ENCODE measurements at regions not wholly inside any gene's neighbourhood (a gene's known extent, or its start where the extent isn't known, plus 50 kb on each side); places are given as distances from the start of the nearest gene placed in this dataset.
"Not testable (repeated sequence)": the region's sequence is repeated elsewhere in the genome, so short reads cannot be mapped to it uniquely, and the experiment has no call there.

GRCh38 chrX:13188731-13189309, 131.0 kb downstream of the ATXN3L start:
- Histone ChIP-seq H3K79me2 (ENCODE audit: low read length) (no peaks in the 10 kb centered on the region), H2AFZ (ENCODE audit: low read length) (no peak overlapping the region), H3K9ac (ENCODE audit: low read length) (no peak overlapping the region), H4K20me1 (ENCODE audit: insufficient read depth, low read depth, low read length) (no peaks in the 10 kb centered on the region), H3K27me3 (ENCODE audit: low read length) (no peaks in the 10 kb centered on the region), H3K27ac (ENCODE audit: low read length) (no peak overlapping the region), H3K4me3 (ENCODE audit: low read length) (no peak overlapping the region), H3K36me3 (ENCODE audit: insufficient read depth, low read length) (no peaks in the 10 kb centered on the region), H3K9me3 (ENCODE audit: low read length) (no peaks in the 10 kb centered on the region), H3K4me2 (ENCODE audit: low read depth, low read length, poor library complexity, severe bottlenecking) (no peak overlapping the region), H3K4me1 (ENCODE audit: low read length) (no peaks in the 10 kb centered on the region), H3K9me2 (replicated peaks; ENCODE audit: insufficient read depth, low read length) (no peaks in the 10 kb centered on the region)
- no peak for DNase-seq

- H3K79me2 ChIP-seq (ENCODE audit: low read length); H3K4me1 ChIP-seq (ENCODE audit: low read length); H2AFZ ChIP-seq (ENCODE audit: low read length); H3K9ac ChIP-seq (ENCODE audit: low read length); H3K9me3 ChIP-seq (ENCODE audit: low read length); H3K27ac ChIP-seq (ENCODE audit: low read length); H3K9me2 ChIP-seq (replicated peaks; ENCODE audit: insufficient read depth, low read length); H3K36me3 ChIP-seq (ENCODE audit: insufficient read depth, low read length); DNase-seq; H3K4me3 ChIP-seq (ENCODE audit: low read length); H3K27me3 ChIP-seq (ENCODE audit: low read length); H4K20me1 ChIP-seq (ENCODE audit: insufficient read depth, low read depth, low read length); H3K4me2 ChIP-seq (ENCODE audit: low read depth, low read length, poor library complexity, severe bottlenecking): not testable (repeated sequence)
These were observed 133.2 kb downstream of the ATXN3L start for GRCh38 chrX:13186643-13187042.

- H3K27ac ChIP-seq (ENCODE audit: low read length): no peak overlapping the region
- H3K9me2 ChIP-seq (replicated peaks; ENCODE audit: insufficient read depth, low read length): no peaks in the 10 kb centered on the region
- H3K4me3 ChIP-seq (ENCODE audit: low read length): no peak overlapping the region
- no peaks in the 10 kb centered on the region for H3K9me3 ChIP-seq (ENCODE audit: low read length)
- H3K36me3 ChIP-seq (ENCODE audit: insufficient read depth, low read length): no peaks in the 10 kb centered on the region
- no peak overlapping the region for H2AFZ ChIP-seq (ENCODE audit: low read length)
- no peaks in the 10 kb centered on the region for H3K27me3 ChIP-seq (ENCODE audit: low read length)
- no peak overlapping the region for H3K4me2 ChIP-seq (ENCODE audit: low read depth, low read length, poor library complexity, severe bottlenecking)
- H3K4me1 ChIP-seq (ENCODE audit: low read length): no peaks in the 10 kb centered on the region
- H3K79me2 ChIP-seq (ENCODE audit: low read length): no peaks in the 10 kb centered on the region
- DNase-seq: no peak
- no peaks in the 10 kb centered on the region for H4K20me1 ChIP-seq (ENCODE audit: insufficient read depth, low read depth, low read length)
- H3K9ac ChIP-seq (ENCODE audit: low read length): no peak overlapping the region
These were observed 136.4 kb upstream of the FAM9C start for GRCh38 chrX:13180807-13181206.

GRCh38 chrX:13179586-13179985, 135.2 kb upstream of the FAM9C start:
- H3K4me3 ChIP-seq (ENCODE audit: low read length): no peak overlapping the region
- no peak overlapping the region for H2AFZ ChIP-seq (ENCODE audit: low read length)
- no peak for DNase-seq
- H3K79me2 ChIP-seq (ENCODE audit: low read length): no peaks in the 10 kb centered on the region
- H4K20me1 ChIP-seq (ENCODE audit: insufficient read depth, low read depth, low read length): no peaks in the 10 kb centered on the region
- H3K9me2 ChIP-seq (replicated peaks; ENCODE audit: insufficient read depth, low read length): no peaks in the 10 kb centered on the region
- H3K27ac ChIP-seq (ENCODE audit: low read length): no peak overlapping the region
- no peak overlapping the region for H3K4me2 ChIP-seq (ENCODE audit: low read depth, low read length, poor library complexity, severe bottlenecking)
- H3K9me3 ChIP-seq (ENCODE audit: low read length): no peaks in the 10 kb centered on the region
- H3K9ac ChIP-seq (ENCODE audit: low read length): no peak overlapping the region
- no peaks in the 10 kb centered on the region for H3K36me3 ChIP-seq (ENCODE audit: insufficient read depth, low read length)
- no peaks in the 10 kb centered on the region for H3K4me1 ChIP-seq (ENCODE audit: low read length)
- no peaks in the 10 kb centered on the region for H3K27me3 ChIP-seq (ENCODE audit: low read length)

- Histone ChIP-seq H3K9me2 (replicated peaks; ENCODE audit: insufficient read depth, low read length) (no peaks in the 10 kb centered on the region), H2AFZ (ENCODE audit: low read length) (no peak overlapping the region), H3K4me3 (ENCODE audit: low read length) (no peak overlapping the region), H3K4me1 (ENCODE audit: low read length) (no peaks in the 10 kb centered on the region), H3K9me3 (ENCODE audit: low read length) (no peaks in the 10 kb centered on the region), H3K27ac (ENCODE audit: low read length) (no peak overlapping the region), H3K4me2 (ENCODE audit: low read depth, low read length, poor library complexity, severe bottlenecking) (no peak overlapping the region), H4K20me1 (ENCODE audit: insufficient read depth, low read depth, low read length) (no peaks in the 10 kb centered on the region), H3K36me3 (ENCODE audit: insufficient read depth, low read length) (no peaks in the 10 kb centered on the region), H3K27me3 (ENCODE audit: low read length) (no peaks in the 10 kb centered on the region), H3K9ac (ENCODE audit: low read length) (no peak overlapping the region), H3K79me2 (ENCODE audit: low read length) (no peaks in the 10 kb centered on the region)
- no peak for DNase-seq
These were observed 134.7 kb upstream of the FAM9C start for GRCh38 chrX:13179100-13179499.

GRCh38 chrX:13177921-13178566, 133.6 kb upstream of the FAM9C start:
- Histone ChIP-seq H2AFZ (ENCODE audit: low read length) (no peak overlapping the region), H3K4me2 (ENCODE audit: low read depth, low read length, poor library complexity, severe bottlenecking) (no peak overlapping the region), H3K9me2 (replicated peaks; ENCODE audit: insufficient read depth, low read length) (no peaks in the 10 kb centered on the region), H4K20me1 (ENCODE audit: insufficient read depth, low read depth, low read length) (no peaks in the 10 kb centered on the region), H3K27me3 (ENCODE audit: low read length) (no peaks in the 10 kb centered on the region), H3K79me2 (ENCODE audit: low read length) (no peaks in the 10 kb centered on the region), H3K9ac (ENCODE audit: low read length) (no peak overlapping the region), H3K4me3 (ENCODE audit: low read length) (no peak overlapping the region), H3K27ac (ENCODE audit: low read length) (no peak overlapping the region), H3K36me3 (ENCODE audit: insufficient read depth, low read length) (no peaks in the 10 kb centered on the region), H3K9me3 (ENCODE audit: low read length) (no peaks in the 10 kb centered on the region), H3K4me1 (ENCODE audit: low read length) (no peaks in the 10 kb centered on the region)
- no peak for DNase-seq

GRCh38 chrX:13175056-13175455, 130.6 kb upstream of the FAM9C start:
- no peaks in the 10 kb centered on the region for H4K20me1 ChIP-seq (ENCODE audit: insufficient read depth, low read depth, low read length)
- H3K4me2 ChIP-seq (ENCODE audit: low read depth, low read length, poor library complexity, severe bottlenecking): no peak overlapping the region
- no peaks in the 10 kb centered on the region for H3K36me3 ChIP-seq (ENCODE audit: insufficient read depth, low read length)
- H3K9me2 ChIP-seq (replicated peaks; ENCODE audit: insufficient read depth, low read length): no peaks in the 10 kb centered on the region
- no peak overlapping the region for H2AFZ ChIP-seq (ENCODE audit: low read length)
- no peak for DNase-seq
- H3K4me1 ChIP-seq (ENCODE audit: low read length): no peaks in the 10 kb centered on the region
- H3K9ac ChIP-seq (ENCODE audit: low read length): no peak overlapping the region
- no peaks in the 10 kb centered on the region for H3K9me3 ChIP-seq (ENCODE audit: low read length)
- no peak overlapping the region for H3K4me3 ChIP-seq (ENCODE audit: low read length)
- H3K27ac ChIP-seq (ENCODE audit: low read length): no peak overlapping the region
- H3K27me3 ChIP-seq (ENCODE audit: low read length): no peaks in the 10 kb centered on the region
- no peaks in the 10 kb centered on the region for H3K79me2 ChIP-seq (ENCODE audit: low read length)

- peaks cover 3% of the 10 kb centered on the region; the same call in 1 of the 2 replicates for H3K27me3 ChIP-seq (ENCODE audit: low read length)
- H2AFZ ChIP-seq (ENCODE audit: low read length): no peak overlapping the region
- no peak for DNase-seq
- no peaks in the 10 kb centered on the region for H3K4me1 ChIP-seq (ENCODE audit: low read length)
- no peak overlapping the region for H3K4me2 ChIP-seq (ENCODE audit: low read depth, low read length, poor library complexity, severe bottlenecking)
- H3K27ac ChIP-seq (ENCODE audit: low read length): no peak overlapping the region
- H3K4me3 ChIP-seq (ENCODE audit: low read length): no peak overlapping the region
- H3K79me2 ChIP-seq (ENCODE audit: low read length): no peaks in the 10 kb centered on the region
- H4K20me1 ChIP-seq (ENCODE audit: insufficient read depth, low read depth, low read length): no peaks in the 10 kb centered on the region
- H3K9me2 ChIP-seq (replicated peaks; ENCODE audit: insufficient read depth, low read length): 0 out of 2 replicates have a peak, but pooled peaks cover 3% of the 10 kb centered on the region
- H3K9me3 ChIP-seq (ENCODE audit: low read length): no peaks in the 10 kb centered on the region
- no peak overlapping the region for H3K9ac ChIP-seq (ENCODE audit: low read length)
- no peaks in the 10 kb centered on the region for H3K36me3 ChIP-seq (ENCODE audit: insufficient read depth, low read length)
These were observed 126.6 kb upstream of the FAM9C start for GRCh38 chrX:13170966-13171558.
